ENCODE measurements at regions not wholly inside any gene's neighbourhood (a gene's known extent, or its start where the extent isn't known, plus 50 kb on each side); places are given as distances from the start of the nearest gene placed in this dataset.

GRCh38 chr5:5616247-5616895 is 193.9 kb downstream of the ICE1 start:
- Histone ChIP-seq H3K9me3 (peaks cover 0 to 5% (median 0%) of the 10 kb centered on the region in 12 donors), H3K4me3 (no peak overlapping the region), H3K27me3 (no peaks in the 10 kb centered on the region), H3K4me1 (peaks cover 0 to 14% (median 1%) of the 10 kb centered on the region in 12 donors), H3K36me3 (no peaks in the 10 kb centered on the region), H3K27ac (no peak overlapping the region)
- intact Hi-C loops (cut with DNase I): no loop called here
- WGBS, 4 donors: 15 to 22% (median 19%) methylated on average over 7 of the region's 7 CpGs
- ATAC-seq: peak in 1 of 4 donors; percentile 42
- TF ChIP-seq POLR2A (IDR thresholded peaks at IDR 0.05) (no peak), CTCF (IDR thresholded peaks at IDR 0.05) (no peak)
- DNase-seq: no peak

GRCh38 chr5:5615569-5615968 is 193.1 kb downstream of the ICE1 start:
- WGBS, 4 donors: 76 to 89% (median 83%) methylated on average over 1 of the region's 1 CpG
- Histone ChIP-seq H3K9me3 (no peaks in the 10 kb centered on the region), H3K4me3 (no peak overlapping the region), H3K4me1 (peaks cover 0 to 14% (median 1%) of the 10 kb centered on the region in 12 donors), H3K36me3 (no peaks in the 10 kb centered on the region), H3K27me3 (no peaks in the 10 kb centered on the region), H3K27ac (no peak overlapping the region)
- intact Hi-C loops (cut with DNase I): no loop called here
- DNase-seq (no peak), ATAC-seq (no peak)
- no peak for TF ChIP-seq CTCF (IDR thresholded peaks at IDR 0.05)
- no peak for TF ChIP-seq POLR2A (IDR thresholded peaks at IDR 0.05)

GRCh38 chr5:5613261-5613990 is 190.9 kb downstream of the ICE1 start:
- no peak overlapping the region for H3K4me3 ChIP-seq
- DNase-seq (no peak), ATAC-seq (no peak)
- peaks cover 0 to 6% (median 0%) of the 10 kb centered on the region in 12 donors for H3K4me1 ChIP-seq
- no peaks in the 10 kb centered on the region for H3K27me3 ChIP-seq
- H3K36me3 ChIP-seq: no peaks in the 10 kb centered on the region
- 78 to 84% (median 80%) methylated on average over 6 of the region's 6 CpGs for WGBS, 4 donors
- intact Hi-C loops (cut with DNase I): no loop called here
- H3K9me3 ChIP-seq: no peaks in the 10 kb centered on the region
- TF ChIP-seq CTCF (IDR thresholded peaks at IDR 0.05) (no peak), POLR2A (IDR thresholded peaks at IDR 0.05) (no peak)
- H3K27ac ChIP-seq: no peak overlapping the region

GRCh38 chr5:5612096-5612495 is 189.6 kb downstream of the ICE1 start:
- H3K4me3 ChIP-seq: no peak overlapping the region
- TF ChIP-seq CTCF (IDR thresholded peaks at IDR 0.05) (no peak), POLR2A (IDR thresholded peaks at IDR 0.05) (no peak)
- no peaks in the 10 kb centered on the region for H3K36me3 ChIP-seq
- peaks cover 0 to 6% (median 0%) of the 10 kb centered on the region in 12 donors for H3K4me1 ChIP-seq
- intact Hi-C loops (cut with DNase I): no loop called here
- 85 to 96% (median 89%) methylated on average over 2 of the region's 2 CpGs for WGBS, 4 donors
- H3K9me3 ChIP-seq: no peaks in the 10 kb centered on the region
- no peaks in the 10 kb centered on the region for H3K27me3 ChIP-seq
- DNase-seq (no peak), ATAC-seq (no peak)
- no peak overlapping the region for H3K27ac ChIP-seq

Measured in heart left ventricle (tissue), 16 donors.